Subcutaneous abdominal adipose tissue (tissue), 5 donors: ENCODE measurements at regions not wholly inside any gene's neighbourhood (a gene's known extent, or its start where the extent isn't known, plus 50 kb on each side); places are given as distances from the start of the nearest gene placed in this dataset.

Source experiments
- H3K27ac ChIP-seq: one replicate; pipeline ENCODE4 v1.7.0; 2013; ENCODE audit warnings: low read depth, mild to moderate bottlenecking, inconsistent platforms, low read length, moderate library complexity
- H3K27me3 ChIP-seq, 5 donors: one replicate each; pipeline ENCODE4 v1.7.0; 2013; ENCODE audit warnings: low read length in 5 of 5, inconsistent platforms in 1 of 5; ENCODE audit not compliant: control insufficient read depth in 5 of 5, insufficient read depth in 4 of 5
- H3K36me3 ChIP-seq, 5 donors: one replicate each; pipeline ENCODE4 v1.7.0; 2013; ENCODE audit warnings: low read length in 5 of 5; ENCODE audit not compliant: control insufficient read depth in 5 of 5, insufficient read depth in 5 of 5
- H3K4me1 ChIP-seq, 5 donors: one replicate each; pipeline ENCODE4 v1.7.0; 2013; ENCODE audit warnings: low read length in 5 of 5, mild to moderate bottlenecking in 3 of 5, moderate library complexity in 1 of 5; ENCODE audit not compliant: control insufficient read depth in 5 of 5, insufficient read depth in 5 of 5
- H3K4me3 ChIP-seq, 5 donors: one replicate each; pipeline ENCODE4 v1.7.0; 2013; ENCODE audit warnings: low read length in 5 of 5, low read depth in 1 of 5
- H3K9ac ChIP-seq, 5 donors: one replicate each; pipeline ENCODE4 v1.7.0; 2013; ENCODE audit warnings: low read length in 5 of 5, mild to moderate bottlenecking in 4 of 5, moderate library complexity in 3 of 5
- H3K9me3 ChIP-seq, 5 donors: one replicate each; pipeline ENCODE4 v1.7.0; 2013; ENCODE audit warnings: low read length in 5 of 5; ENCODE audit not compliant: control insufficient read depth in 5 of 5
- donor health status: healthy.
- donor health status: healthy.
- donor health status: healthy.
- donor health status: healthy.
- donor health status: healthy.

DNA sequence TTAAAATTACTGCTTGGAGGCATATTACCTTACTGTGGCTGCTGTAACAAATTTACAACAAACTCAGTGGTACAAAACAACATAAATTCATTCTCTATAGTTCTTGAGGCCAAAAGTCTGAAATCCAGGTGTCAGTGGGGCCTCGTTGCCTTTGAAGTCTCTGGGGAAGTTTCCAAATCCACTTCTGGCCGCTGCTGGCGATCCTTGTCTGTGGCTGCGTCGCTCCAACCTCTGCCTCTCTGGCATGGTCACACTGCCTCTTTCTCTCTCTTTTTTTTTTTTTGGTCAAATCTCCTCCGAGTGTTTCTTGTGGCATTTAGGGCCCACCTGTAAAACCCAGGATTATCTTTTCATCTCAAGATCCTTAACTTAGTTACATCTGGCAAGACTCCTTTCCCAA is 182.8 kb downstream of the ST6GAL2 start:
- Histone ChIP-seq H3K9ac (no peak overlapping the region), H3K27ac (no peak overlapping the region), H3K36me3 (no peaks in the 10 kb centered on the region), H3K4me3 (no peak overlapping the region), H3K9me3 (no peaks in the 10 kb centered on the region), H3K27me3 (no peaks in the 10 kb centered on the region), H3K4me1 (peaks cover 3 to 19% (median 10%) of the 10 kb centered on the region in 5 donors)

GRCh38 chr2:106704798-106705197 is 181.2 kb downstream of the ST6GAL2 start:
- H3K4me3 ChIP-seq = no peak overlapping the region
- H3K9ac ChIP-seq = no peak overlapping the region
- no peaks in the 10 kb centered on the region for H3K36me3 ChIP-seq
- H3K27ac ChIP-seq = no peak overlapping the region
- H3K27me3 ChIP-seq = no peaks in the 10 kb centered on the region
- H3K9me3 ChIP-seq = no peaks in the 10 kb centered on the region
- H3K4me1 ChIP-seq = peaks cover 3 to 25% (median 14%) of the 10 kb centered on the region in 5 donors

GRCh38 chr2:106705877-106706276 is 180.1 kb downstream of the ST6GAL2 start:
- Histone ChIP-seq H3K27me3 (no peaks in the 10 kb centered on the region), H3K4me3 (no peak overlapping the region), H3K36me3 (no peaks in the 10 kb centered on the region), H3K27ac (no peak overlapping the region), H3K9ac (no peak overlapping the region), H3K9me3 (no peaks in the 10 kb centered on the region), H3K4me1 (peaks cover 3 to 25% (median 14%) of the 10 kb centered on the region in 5 donors)

DNA sequence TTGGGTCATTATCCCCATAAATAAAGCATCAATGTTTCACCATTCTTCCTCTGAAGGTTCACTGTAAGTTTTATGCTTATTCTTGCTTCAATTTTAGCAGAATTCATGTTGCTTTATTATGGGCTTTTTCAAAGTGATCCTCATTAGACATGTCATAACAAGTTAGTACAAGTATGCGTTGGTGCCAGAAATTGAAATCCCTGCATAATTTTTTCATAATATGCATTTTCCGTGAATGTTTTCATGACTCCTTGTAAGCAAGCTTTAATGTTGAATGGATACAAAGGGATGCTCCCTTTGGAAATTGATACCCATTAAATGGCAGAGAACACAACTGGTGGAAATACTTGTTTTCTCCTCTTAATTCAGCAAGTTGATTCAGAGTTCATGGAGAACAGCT is 179.7 kb downstream of the ST6GAL2 start:
- peaks cover 0 to 3% (median 0%) of the 10 kb centered on the region in 5 donors for H3K9me3 ChIP-seq
- no peak overlapping the region for H3K9ac ChIP-seq
- no peaks in the 10 kb centered on the region for H3K27me3 ChIP-seq
- no peak overlapping the region for H3K27ac ChIP-seq
- no peaks in the 10 kb centered on the region for H3K36me3 ChIP-seq
- H3K4me1 ChIP-seq = peaks cover 3 to 25% (median 14%) of the 10 kb centered on the region in 5 donors
- H3K4me3 ChIP-seq = no peak overlapping the region

DNA sequence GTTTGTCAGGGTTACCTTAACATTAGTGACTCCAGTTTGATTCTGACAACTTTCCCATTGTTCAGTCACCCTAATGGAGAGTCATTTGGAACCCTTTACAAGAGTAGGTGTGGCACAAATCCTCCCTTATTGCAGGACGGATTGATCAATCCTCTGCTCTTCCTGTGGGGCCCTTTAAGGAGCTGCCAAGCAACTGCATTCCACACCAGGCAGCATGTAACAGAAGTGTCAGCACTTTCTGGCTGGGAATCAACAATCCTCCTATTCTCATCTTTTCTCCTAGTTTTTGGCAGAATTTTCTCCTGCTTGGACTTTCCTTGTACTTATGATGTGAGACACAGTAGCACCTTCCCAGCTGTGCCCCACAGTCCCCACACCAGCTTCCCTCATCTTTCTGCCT is 177.8 kb downstream of the ST6GAL2 start:
- peaks cover 3 to 25% (median 14%) of the 10 kb centered on the region in 5 donors for H3K4me1 ChIP-seq
- H3K4me3 ChIP-seq = no peak overlapping the region
- H3K36me3 ChIP-seq = no peaks in the 10 kb centered on the region
- no peak overlapping the region for H3K9ac ChIP-seq
- no peak overlapping the region for H3K27ac ChIP-seq
- peaks cover 0 to 9% (median 5%) of the 10 kb centered on the region in 5 donors for H3K9me3 ChIP-seq
- no peaks in the 10 kb centered on the region for H3K27me3 ChIP-seq

DNA sequence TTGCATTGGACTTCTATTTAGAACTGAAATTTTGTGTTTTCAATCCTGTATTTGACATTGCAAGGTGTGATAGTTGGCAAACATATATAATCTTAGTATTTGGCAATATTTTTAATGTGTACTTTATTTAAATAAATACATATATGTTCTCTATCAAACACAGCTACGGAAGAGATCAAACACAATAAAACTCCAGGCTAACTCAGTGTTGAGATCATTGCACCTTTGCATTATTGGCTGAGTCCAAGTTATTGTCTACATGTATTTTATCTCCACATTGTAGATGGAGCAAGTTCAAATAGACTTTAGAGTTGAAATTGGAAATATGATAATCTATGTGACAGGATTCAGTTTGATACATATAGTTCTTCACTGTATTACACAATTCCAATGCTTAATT is 176.7 kb downstream of the ST6GAL2 start:
- peaks cover 0 to 12% (median 5%) of the 10 kb centered on the region in 5 donors for H3K9me3 ChIP-seq
- no peak overlapping the region for H3K27ac ChIP-seq
- no peak overlapping the region for H3K9ac ChIP-seq
- H3K27me3 ChIP-seq = no peaks in the 10 kb centered on the region
- H3K4me1 ChIP-seq = peaks cover 3 to 25% (median 14%) of the 10 kb centered on the region in 5 donors
- H3K36me3 ChIP-seq = no peaks in the 10 kb centered on the region
- no peak overlapping the region for H3K4me3 ChIP-seq

DNA sequence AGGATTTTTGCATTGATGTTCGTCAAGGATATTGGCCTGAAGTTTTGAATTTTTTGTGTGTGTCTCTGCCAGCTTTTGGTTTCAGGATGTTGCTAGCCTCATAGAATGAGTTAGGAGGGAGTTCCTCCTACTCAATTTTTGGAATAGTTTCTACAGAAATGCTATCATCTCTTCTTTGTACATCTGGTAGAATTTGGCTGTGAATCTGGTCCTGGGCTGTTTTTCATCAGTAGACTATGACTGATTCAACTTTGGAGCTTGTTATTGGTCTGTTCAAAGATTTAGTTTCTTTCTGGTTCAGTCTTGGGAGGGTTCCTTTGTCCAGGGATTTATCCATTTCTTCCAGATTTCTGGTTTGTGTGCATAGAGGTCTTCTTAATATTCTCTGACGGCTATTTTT is 166.7 kb downstream of the ST6GAL2 start:
- no peak overlapping the region for H3K4me3 ChIP-seq

DNA sequence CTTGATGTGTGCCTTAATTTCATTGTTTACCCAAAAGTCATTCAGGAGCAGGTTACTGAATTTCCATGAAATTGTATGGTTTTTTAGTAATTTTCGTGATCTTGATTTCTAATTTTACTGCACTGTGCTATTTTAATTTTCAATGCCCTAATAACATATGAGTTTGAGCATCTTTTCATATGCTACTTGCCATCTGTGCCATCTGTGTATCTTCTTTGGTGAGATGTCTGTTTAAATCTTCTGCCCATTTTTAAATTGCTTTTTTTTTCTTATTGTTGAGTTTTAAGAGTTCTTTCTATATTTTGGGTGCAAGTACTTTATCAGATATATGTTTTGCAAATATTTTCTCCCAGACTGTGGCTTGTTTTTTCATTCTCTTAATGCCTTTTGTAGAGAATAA is 165.9 kb downstream of the ST6GAL2 start:
- no peak overlapping the region for H3K27ac ChIP-seq
- peaks cover 0 to 12% (median 0%) of the 10 kb centered on the region in 5 donors for H3K9me3 ChIP-seq
- H3K36me3 ChIP-seq = no peaks in the 10 kb centered on the region
- no peaks in the 10 kb centered on the region for H3K4me1 ChIP-seq
- H3K27me3 ChIP-seq = no peaks in the 10 kb centered on the region
- no peak overlapping the region for H3K9ac ChIP-seq
- H3K4me3 ChIP-seq = no peak overlapping the region

More for the DNA sequence above, 166.7 kb downstream of the ST6GAL2 start:
- Histone ChIP-seq H3K9ac (no peak overlapping the region), H3K27ac (no peak overlapping the region), H3K9me3 (peaks cover 0 to 12% (median 3%) of the 10 kb centered on the region in 5 donors), H3K36me3 (no peaks in the 10 kb centered on the region), H3K27me3 (no peaks in the 10 kb centered on the region), H3K4me1 (no peaks in the 10 kb centered on the region)

DNA sequence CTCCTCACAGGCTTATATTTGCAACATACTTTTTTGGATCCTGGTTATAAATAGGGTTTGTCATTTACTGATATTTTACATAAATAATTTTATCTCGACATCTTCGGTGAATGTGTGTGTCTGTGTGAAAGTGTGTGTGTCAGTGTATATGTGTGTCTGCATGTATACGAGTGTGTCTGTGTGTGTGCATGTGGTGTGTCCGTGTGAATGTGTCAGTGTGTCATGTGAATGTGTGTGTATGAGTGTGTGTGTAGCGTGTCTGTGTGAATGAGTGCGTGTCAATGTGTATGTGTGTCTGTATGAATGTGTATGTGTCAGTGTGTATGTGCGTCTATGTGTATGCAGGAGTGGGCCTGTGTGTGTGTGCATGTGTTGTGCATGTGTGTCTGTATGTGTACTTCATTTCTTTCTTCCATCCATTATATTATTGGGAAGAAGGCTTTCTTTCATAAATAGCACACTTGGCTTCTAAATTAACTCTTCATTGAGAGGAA is 161.6 kb downstream of the ST6GAL2 start:
- H3K36me3 ChIP-seq = no peaks in the 10 kb centered on the region
- no peak overlapping the region for H3K4me3 ChIP-seq
- H3K27me3 ChIP-seq = no peaks in the 10 kb centered on the region
- no peaks in the 10 kb centered on the region for H3K4me1 ChIP-seq
- H3K9ac ChIP-seq = no peak overlapping the region
- no peaks in the 10 kb centered on the region for H3K9me3 ChIP-seq
- no peak overlapping the region for H3K27ac ChIP-seq

DNA sequence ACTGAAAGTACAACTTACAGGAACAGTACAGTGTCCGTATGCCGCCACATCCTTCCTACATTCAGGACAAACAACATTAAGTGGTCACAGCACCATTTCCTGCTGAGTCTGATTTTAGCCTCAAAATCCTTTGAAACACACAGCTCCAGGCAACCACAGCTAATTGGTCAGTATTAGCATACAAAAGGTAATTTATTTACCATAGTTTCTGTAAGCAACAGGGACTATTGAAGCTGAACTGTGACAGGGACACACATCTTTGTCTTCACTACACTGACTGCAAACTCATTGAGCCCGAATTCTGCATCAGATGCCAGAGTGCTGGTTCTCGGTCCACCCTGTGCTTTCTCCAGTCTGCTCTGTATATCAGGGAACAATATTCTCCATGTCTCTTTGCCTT is 151.8 kb downstream of the ST6GAL2 start:
- Histone ChIP-seq H3K27me3 (no peaks in the 10 kb centered on the region), H3K9ac (no peak overlapping the region), H3K36me3 (no peaks in the 10 kb centered on the region), H3K9me3 (peaks cover 0 to 16% (median 13%) of the 10 kb centered on the region in 5 donors), H3K4me1 (no peaks in the 10 kb centered on the region), H3K27ac (no peak overlapping the region), H3K4me3 (no peak overlapping the region)

GRCh38 chr2:106735807-106736206 is 150.2 kb downstream of the ST6GAL2 start:
- no peaks in the 10 kb centered on the region for H3K4me1 ChIP-seq
- no peak overlapping the region for H3K9ac ChIP-seq
- no peak overlapping the region for H3K4me3 ChIP-seq
- no peaks in the 10 kb centered on the region for H3K36me3 ChIP-seq
- no peaks in the 10 kb centered on the region for H3K27me3 ChIP-seq
- no peak overlapping the region for H3K27ac ChIP-seq
- H3K9me3 ChIP-seq = peaks cover 0 to 16% (median 13%) of the 10 kb centered on the region in 5 donors
